HEK293 (cell line): ENCODE measurements at regions not wholly inside any gene's neighbourhood (a gene's known extent, or its start where the extent isn't known, plus 50 kb on each side); places are given as distances from the start of the nearest gene placed in this dataset.

Experiments used
- CTCF ChIP-seq: fragments of 450-650 bp; formaldehyde crosslinking; IDR thresholded peaks from 2 replicates; pipeline ENCODE4 v1.5.1; 2016; ENCODE audit warnings: missing biosample characterization, missing genetic modification characterization
- GFI1B ChIP-seq: fragments of 450-650 bp; formaldehyde crosslinking; IDR thresholded peaks from 2 replicates; pipeline ENCODE4 v1.5.1; 2016; ENCODE audit warnings: missing biosample characterization, missing genetic modification characterization
- ZBTB7A ChIP-seq: fragments of 450-650 bp; formaldehyde crosslinking; IDR thresholded peaks from 2 replicates; pipeline ENCODE4 v1.5.1; 2016; ENCODE audit warnings: low read depth, missing biosample characterization, missing genetic modification characterization
- ZNF121 ChIP-seq: fragments of 450-650 bp; formaldehyde crosslinking; IDR thresholded peaks from 2 replicates; pipeline ENCODE4 v1.5.1; 2016; ENCODE audit warnings: missing biosample characterization, missing genetic modification characterization
- ZNF140 ChIP-seq: fragments of 450-650 bp; formaldehyde crosslinking; IDR thresholded peaks from 2 replicates; pipeline ENCODE4 v1.5.1; 2016; ENCODE audit warnings: missing biosample characterization, missing genetic modification characterization
- ZNF362 ChIP-seq: fragments of 450-650 bp; formaldehyde crosslinking; IDR thresholded peaks from 2 replicates; pipeline ENCODE4 v1.5.1; 2016; ENCODE audit warnings: missing biosample characterization, missing genetic modification characterization
- ZNF449 ChIP-seq: fragments of 450-650 bp; formaldehyde crosslinking; IDR thresholded peaks from 2 replicates; pipeline ENCODE4 v1.5.1; 2017; ENCODE audit warnings: missing biosample characterization, mild to moderate bottlenecking, missing genetic modification characterization, moderate library complexity
- ZNF549 ChIP-seq: fragments of 450-650 bp; IDR thresholded peaks from 2 replicates; pipeline ENCODE4 v1.5.1; 2018; ENCODE audit warnings: missing biosample characterization, missing genetic modification characterization, mild to moderate bottlenecking, inconsistent platforms, moderate library complexity

- TF ChIP-seq ZNF549 (tag by site-specific recombination) = no peak
- TF ChIP-seq CTCF (tag by site-specific recombination) = no peak
- no peak for TF ChIP-seq GFI1B (tag by site-specific recombination)
- TF ChIP-seq ZNF140 = no peak
- TF ChIP-seq ZBTB7A (tag by site-specific recombination) = no peak
- no peak for TF ChIP-seq ZNF362 (tag by site-specific recombination)
- no peak for TF ChIP-seq ZNF449 (tag by site-specific recombination)
- TF ChIP-seq ZNF121 = no peak
Measured at GRCh38 chr6:49051281-49051680, 411.8 kb downstream of the MMUT start.
